ENCODE measurements at regions not wholly inside any gene's neighbourhood (a gene's known extent, or its start where the extent isn't known, plus 50 kb on each side); places are given as distances from the start of the nearest gene placed in this dataset.
"Not testable (repeated sequence)": the region's sequence is repeated elsewhere in the genome, so short reads cannot be mapped to it uniquely, and the experiment has no call there.

GRCh38 chr6:145562771-145563615, 172.3 kb downstream of the EPM2A start:
- H3K9me3 ChIP-seq, result no peaks in the 10 kb centered on the region
- TF ChIP-seq, protein P1, sequence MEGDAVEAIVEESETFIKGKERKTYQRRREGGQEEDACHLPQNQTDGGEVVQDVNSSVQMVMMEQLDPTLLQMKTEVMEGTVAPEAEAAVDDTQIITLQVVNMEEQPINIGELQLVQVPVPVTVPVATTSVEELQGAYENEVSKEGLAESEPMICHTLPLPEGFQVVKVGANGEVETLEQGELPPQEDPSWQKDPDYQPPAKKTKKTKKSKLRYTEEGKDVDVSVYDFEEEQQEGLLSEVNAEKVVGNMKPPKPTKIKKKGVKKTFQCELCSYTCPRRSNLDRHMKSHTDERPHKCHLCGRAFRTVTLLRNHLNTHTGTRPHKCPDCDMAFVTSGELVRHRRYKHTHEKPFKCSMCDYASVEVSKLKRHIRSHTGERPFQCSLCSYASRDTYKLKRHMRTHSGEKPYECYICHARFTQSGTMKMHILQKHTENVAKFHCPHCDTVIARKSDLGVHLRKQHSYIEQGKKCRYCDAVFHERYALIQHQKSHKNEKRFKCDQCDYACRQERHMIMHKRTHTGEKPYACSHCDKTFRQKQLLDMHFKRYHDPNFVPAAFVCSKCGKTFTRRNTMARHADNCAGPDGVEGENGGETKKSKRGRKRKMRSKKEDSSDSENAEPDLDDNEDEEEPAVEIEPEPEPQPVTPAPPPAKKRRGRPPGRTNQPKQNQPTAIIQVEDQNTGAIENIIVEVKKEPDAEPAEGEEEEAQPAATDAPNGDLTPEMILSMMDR (IDR thresholded peaks at IDR 0.05; ENCODE audit: low read depth, low read length), result no peak
- no peaks in the 10 kb centered on the region for H3K27me3 ChIP-seq
- DNase-seq, result no peak
- no peaks in the 10 kb centered on the region for H3K4me1 ChIP-seq
- no peak overlapping the region for H3K4me3 ChIP-seq (ENCODE audit: low read depth, low read length)
- H3K36me3 ChIP-seq, result no peaks in the 10 kb centered on the region

- no peaks in the 10 kb centered on the region for H3K27me3 ChIP-seq
- no peak for DNase-seq
- H3K4me3 ChIP-seq (ENCODE audit: low read depth, low read length), result no peak overlapping the region
- no peaks in the 10 kb centered on the region for H3K4me1 ChIP-seq
- TF ChIP-seq, protein P1 (IDR thresholded peaks at IDR 0.05; ENCODE audit: low read depth, low read length), result no peak
- no peaks in the 10 kb centered on the region for H3K9me3 ChIP-seq
- no peaks in the 10 kb centered on the region for H3K36me3 ChIP-seq
Measured at GRCh38 chr6:145564553-145564952, 170.8 kb downstream of the EPM2A start.

DNA sequence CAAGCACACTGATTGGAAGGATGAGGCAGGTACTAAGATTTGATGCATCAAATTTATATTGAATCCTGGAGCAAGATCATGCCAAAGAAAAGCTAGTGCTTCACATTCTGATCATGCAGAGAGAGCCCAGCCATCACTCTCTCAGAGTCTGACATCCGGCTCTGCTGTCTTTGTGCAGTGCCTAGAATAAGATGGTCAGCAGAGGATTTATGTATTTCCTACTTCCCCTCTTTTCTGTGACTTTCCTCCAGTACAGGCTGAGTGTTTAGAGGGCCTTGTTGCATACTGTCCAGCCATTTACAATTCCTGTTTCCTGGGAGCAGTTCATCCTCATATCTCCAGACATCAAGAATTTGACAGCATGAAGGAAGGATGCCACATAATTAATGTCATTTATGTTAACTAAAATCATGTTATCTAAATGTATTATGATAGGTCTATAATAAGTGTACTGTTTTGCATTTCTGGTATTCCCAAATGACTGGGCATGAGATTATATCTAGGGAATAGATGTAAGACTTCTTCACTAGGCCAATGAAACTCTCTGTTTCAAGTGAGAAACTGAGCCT, 167.6 kb downstream of the EPM2A start:
- Histone ChIP-seq H3K9me3 (no peaks in the 10 kb centered on the region; the same call in 1 of the 2 replicates), H3K27me3 (no peaks in the 10 kb centered on the region), H3K4me3 (ENCODE audit: low read depth, low read length) (no peak overlapping the region), H3K4me1 (no peaks in the 10 kb centered on the region), H3K36me3 (no peaks in the 10 kb centered on the region)
- TF ChIP-seq, protein P1 (IDR thresholded peaks at IDR 0.05; ENCODE audit: low read depth, low read length), result no peak
- no peak for DNase-seq

DNA sequence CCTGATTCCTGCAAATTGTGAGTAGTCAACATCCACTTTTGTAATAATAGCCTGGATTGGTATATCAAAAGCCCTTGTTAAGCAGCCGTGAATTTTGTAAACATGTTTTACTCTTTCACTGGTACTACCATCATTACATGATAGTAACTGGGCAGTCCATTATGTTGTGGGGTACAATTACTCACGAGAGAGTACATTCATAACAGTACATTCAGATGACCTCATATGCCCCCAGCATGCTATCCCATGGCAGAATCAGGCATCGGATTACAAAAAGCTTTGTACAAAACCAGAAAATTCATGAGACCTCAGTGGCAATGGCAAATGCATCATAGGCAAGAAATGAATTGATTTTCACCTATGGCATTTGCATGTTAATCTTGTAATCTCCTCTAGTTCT, 166.2 kb downstream of the EPM2A start:
- Histone ChIP-seq H3K4me3 (ENCODE audit: low read depth, low read length) (no peak overlapping the region), H3K36me3 (no peaks in the 10 kb centered on the region), H3K9me3 (no peaks in the 10 kb centered on the region; the same call in 1 of the 2 replicates), H3K27me3 (no peaks in the 10 kb centered on the region), H3K4me1 (no peaks in the 10 kb centered on the region)
- TF ChIP-seq, protein P1 (IDR thresholded peaks at IDR 0.05; ENCODE audit: low read depth, low read length), result no peak
- no peak for DNase-seq

GRCh38 chr6:145570336-145570735, 165.0 kb downstream of the EPM2A start:
- not testable (repeated sequence) for H3K4me3 ChIP-seq (ENCODE audit: low read depth, low read length); H3K27me3 ChIP-seq; DNase-seq; H3K4me1 ChIP-seq; H3K36me3 ChIP-seq; H3K9me3 ChIP-seq

DNA sequence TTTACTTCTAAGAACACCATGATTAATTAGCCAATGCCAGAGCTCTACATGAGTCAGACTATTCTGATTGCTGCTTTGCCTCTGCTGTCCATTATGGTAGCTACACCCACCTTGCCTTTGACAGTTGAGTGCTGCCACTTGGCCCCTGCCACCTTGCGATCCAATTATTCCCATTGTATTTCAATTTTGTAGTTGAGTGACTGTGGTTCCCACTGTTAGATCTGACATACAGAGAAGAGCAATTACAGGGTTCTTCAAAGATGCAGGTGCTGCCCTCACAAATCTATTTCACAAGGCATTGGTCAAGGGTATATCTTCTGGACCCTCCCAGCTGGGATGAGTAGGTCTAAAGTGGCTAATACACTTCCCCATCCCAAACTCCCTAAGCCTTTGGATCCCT, 161.1 kb downstream of the EPM2A start:
- H3K9me3 ChIP-seq; DNase-seq; H3K4me3 ChIP-seq (ENCODE audit: low read depth, low read length); H3K36me3 ChIP-seq; H3K4me1 ChIP-seq; H3K27me3 ChIP-seq: not testable (repeated sequence)
